ENCODE measurements at regions not wholly inside any gene's neighbourhood (a gene's known extent, or its start where the extent isn't known, plus 50 kb on each side); places are given as distances from the start of the nearest gene placed in this dataset.

DNA sequence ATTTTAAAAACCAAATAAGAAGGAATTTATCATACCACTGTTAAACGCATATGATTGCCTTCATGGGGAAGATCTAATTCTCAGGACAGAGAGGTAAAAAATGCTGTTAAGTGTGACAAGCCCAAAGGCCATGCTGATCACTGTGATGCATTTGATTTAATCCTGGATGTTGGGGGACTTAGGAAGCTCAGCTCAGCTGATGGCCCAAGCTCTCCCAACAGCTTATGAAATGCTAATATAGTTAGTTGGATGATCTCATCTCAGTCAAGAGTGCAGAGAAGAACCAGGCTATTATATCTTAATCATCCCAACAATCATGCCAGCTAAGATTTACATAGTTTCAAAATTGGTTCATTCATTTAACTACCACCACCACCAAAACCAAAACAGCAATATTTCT is 340.0 kb downstream of the IL20RB start:
- Mint-ChIP-seq H3K27ac (no peak overlapping the region), H3K36me3 (ENCODE audit: low read depth) (no peaks in the 10 kb centered on the region), H3K4me1 (ENCODE audit: low read depth) (no peaks in the 10 kb centered on the region), H3K9me3 (peaks cover 31% of the 10 kb centered on the region), H3K27me3 (ENCODE audit: insufficient read depth) (no peaks in the 10 kb centered on the region), H3K4me3 (no peak overlapping the region)
- DNase-seq: no peak
- TF ChIP-seq, protein P1, sequence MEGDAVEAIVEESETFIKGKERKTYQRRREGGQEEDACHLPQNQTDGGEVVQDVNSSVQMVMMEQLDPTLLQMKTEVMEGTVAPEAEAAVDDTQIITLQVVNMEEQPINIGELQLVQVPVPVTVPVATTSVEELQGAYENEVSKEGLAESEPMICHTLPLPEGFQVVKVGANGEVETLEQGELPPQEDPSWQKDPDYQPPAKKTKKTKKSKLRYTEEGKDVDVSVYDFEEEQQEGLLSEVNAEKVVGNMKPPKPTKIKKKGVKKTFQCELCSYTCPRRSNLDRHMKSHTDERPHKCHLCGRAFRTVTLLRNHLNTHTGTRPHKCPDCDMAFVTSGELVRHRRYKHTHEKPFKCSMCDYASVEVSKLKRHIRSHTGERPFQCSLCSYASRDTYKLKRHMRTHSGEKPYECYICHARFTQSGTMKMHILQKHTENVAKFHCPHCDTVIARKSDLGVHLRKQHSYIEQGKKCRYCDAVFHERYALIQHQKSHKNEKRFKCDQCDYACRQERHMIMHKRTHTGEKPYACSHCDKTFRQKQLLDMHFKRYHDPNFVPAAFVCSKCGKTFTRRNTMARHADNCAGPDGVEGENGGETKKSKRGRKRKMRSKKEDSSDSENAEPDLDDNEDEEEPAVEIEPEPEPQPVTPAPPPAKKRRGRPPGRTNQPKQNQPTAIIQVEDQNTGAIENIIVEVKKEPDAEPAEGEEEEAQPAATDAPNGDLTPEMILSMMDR (IDR thresholded peaks at IDR 0.05): no peak

DNA sequence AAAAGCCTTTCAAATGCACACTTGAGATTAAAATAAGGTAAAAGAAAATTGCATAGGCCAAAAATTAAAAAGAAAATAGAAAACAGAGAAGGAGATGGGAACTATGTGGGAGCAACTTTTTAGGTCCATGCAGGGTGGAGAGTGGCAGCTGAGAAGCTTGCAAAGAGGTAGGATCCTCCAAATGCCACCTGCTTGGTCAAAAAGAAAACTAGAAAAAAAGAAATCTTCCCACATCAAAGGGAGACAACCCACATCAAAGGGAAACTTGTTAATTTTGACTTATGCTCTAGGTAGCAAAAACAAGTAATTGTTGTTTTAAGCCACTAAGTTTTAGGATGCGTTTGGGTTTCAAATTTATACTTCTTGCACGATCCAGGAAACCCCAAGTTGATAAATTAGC is 342.9 kb downstream of the IL20RB start:
- H3K4me1 Mint-ChIP-seq (ENCODE audit: low read depth): no peaks in the 10 kb centered on the region
- no peak overlapping the region for H3K4me3 Mint-ChIP-seq
- TF ChIP-seq, protein P1 (IDR thresholded peaks at IDR 0.05): no peak
- DNase-seq: no peak
- no peaks in the 10 kb centered on the region for H3K27me3 Mint-ChIP-seq (ENCODE audit: insufficient read depth)
- H3K36me3 Mint-ChIP-seq (ENCODE audit: low read depth): no peaks in the 10 kb centered on the region
- H3K27ac Mint-ChIP-seq: no peak overlapping the region
- H3K9me3 Mint-ChIP-seq: peaks cover 38% of the 10 kb centered on the region

DNA sequence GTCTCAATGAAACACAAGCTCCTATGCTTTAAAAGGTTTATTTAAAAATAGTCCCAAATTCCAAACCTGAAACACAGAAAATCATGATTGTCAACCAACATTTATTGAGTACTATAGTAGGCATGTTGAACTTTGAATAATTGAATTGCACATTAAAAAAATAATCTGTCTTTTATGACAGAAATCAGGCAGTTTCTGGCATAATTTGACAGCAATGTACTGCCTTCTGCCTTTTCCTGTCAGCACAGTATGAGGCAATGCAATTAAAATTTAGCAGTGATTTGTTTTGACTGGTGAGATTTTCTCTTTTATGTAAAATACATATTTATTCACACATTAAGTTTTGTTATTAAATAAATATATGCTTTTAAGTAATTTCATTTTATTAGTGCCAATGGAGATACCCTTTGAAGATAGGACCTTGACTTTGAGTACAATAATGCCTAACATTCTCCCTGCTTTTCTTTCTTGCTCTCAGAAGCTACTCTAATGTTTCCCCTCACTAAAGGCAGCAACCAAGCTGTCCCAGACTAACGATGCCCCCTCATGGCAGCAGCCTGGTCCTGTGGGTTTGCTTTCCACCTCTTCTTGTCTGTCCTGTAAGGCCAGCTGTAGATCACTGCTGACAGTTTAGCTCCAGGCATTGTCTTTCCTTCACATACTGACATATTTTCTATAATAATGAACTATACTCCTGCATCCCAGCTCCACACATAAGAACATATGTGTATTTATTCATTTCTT is 346.7 kb downstream of the IL20RB start:
- no peaks in the 10 kb centered on the region for H3K4me1 Mint-ChIP-seq (ENCODE audit: low read depth)
- peaks cover 25% of the 10 kb centered on the region for H3K9me3 Mint-ChIP-seq
- no peak for DNase-seq
- H3K4me3 Mint-ChIP-seq: no peak overlapping the region
- H3K36me3 Mint-ChIP-seq (ENCODE audit: low read depth): no peaks in the 10 kb centered on the region
- no peak overlapping the region for H3K27ac Mint-ChIP-seq
- TF ChIP-seq, protein P1 (IDR thresholded peaks at IDR 0.05): no peak
- no peaks in the 10 kb centered on the region for H3K27me3 Mint-ChIP-seq (ENCODE audit: insufficient read depth)

DNA sequence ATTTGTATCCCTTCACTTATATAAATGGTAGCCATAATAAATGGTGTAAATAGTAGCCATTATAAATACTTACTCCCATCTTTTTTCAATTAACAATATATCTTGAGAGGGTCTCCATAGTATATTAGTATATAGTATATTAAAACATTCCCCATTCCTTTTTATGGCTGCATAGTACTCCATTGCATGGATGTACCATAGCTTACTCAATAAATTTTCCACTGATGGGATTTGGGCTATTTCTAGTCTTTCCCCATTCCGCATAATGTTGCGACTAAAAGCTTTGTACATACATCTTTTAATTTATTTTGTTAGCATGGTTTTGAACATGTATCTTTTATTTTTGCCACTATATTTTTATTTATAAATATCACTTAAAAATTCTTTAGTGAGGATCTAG is 366.3 kb downstream of the IL20RB start:
- H3K4me3 Mint-ChIP-seq: no peak overlapping the region

DNA sequence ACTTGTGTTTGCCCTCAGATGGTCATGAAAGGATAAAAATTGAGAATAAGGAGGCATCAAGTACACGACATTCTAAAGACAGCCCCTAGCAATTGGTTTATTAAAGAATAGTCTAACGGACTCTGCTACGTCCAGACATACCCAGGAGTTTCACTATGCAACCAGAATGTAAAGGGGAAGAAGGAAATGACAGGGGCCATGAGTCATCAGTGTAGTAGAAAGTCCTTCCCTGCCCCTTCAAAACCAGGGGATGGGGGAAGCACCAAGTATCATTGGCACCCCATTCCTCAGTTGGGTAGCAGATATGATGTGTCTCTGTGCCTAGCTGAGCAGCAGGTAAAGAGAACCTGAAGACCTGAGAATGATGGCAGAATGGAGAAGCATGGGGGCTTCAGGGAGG is 367.4 kb downstream of the IL20RB start:
- Mint-ChIP-seq H3K4me3 (no peak overlapping the region), H3K4me1 (ENCODE audit: low read depth) (no peaks in the 10 kb centered on the region), H3K27me3 (ENCODE audit: insufficient read depth) (no peaks in the 10 kb centered on the region), H3K27ac (no peak overlapping the region), H3K36me3 (ENCODE audit: low read depth) (no peaks in the 10 kb centered on the region; the same call in 1 of the 2 replicates), H3K9me3 (peaks cover 51% of the 10 kb centered on the region)
- DNase-seq: no peak
- TF ChIP-seq, protein P1 (IDR thresholded peaks at IDR 0.05): no peak

More for the DNA sequence above, 366.3 kb downstream of the IL20RB start:
- Mint-ChIP-seq H3K27ac (no peak overlapping the region), H3K9me3 (peaks cover 47% of the 10 kb centered on the region), H3K4me1 (ENCODE audit: low read depth) (no peaks in the 10 kb centered on the region), H3K36me3 (ENCODE audit: low read depth) (no peaks in the 10 kb centered on the region; the same call in 1 of the 2 replicates), H3K27me3 (ENCODE audit: insufficient read depth) (no peaks in the 10 kb centered on the region)
- no peak for DNase-seq
- TF ChIP-seq, protein P1 (IDR thresholded peaks at IDR 0.05): no peak

Data from HFFc6 (cell line).